Ovary (tissue), 3 donors: ENCODE measurements at regions not wholly inside any gene's neighbourhood (a gene's known extent, or its start where the extent isn't known, plus 50 kb on each side); places are given as distances from the start of the nearest gene placed in this dataset.

ENCODE experiments used
- CTCF ChIP-seq, 3 donors: fragments of 450-650 bp in 2 of 3; fragments of 200-600 bp in 1 of 3; IDR thresholded peaks; one replicate each; pipeline versions ENCODE4 v1.5.1 to v1.8.0; 2016 to 2022; ENCODE audit warnings: antibody characterized with exemption in 3 of 3, mild to moderate bottlenecking in 1 of 3
- POLR2A ChIP-seq: fragments of 450-650 bp; IDR thresholded peaks from one replicate; pipeline ENCODE4 v1.6.1; 2017; ENCODE audit warnings: antibody characterized with exemption, mild to moderate bottlenecking, moderate library complexity
- donor health status: DM: no; HTN: no; CAD: no.

GRCh38 chr11:16412525-16413172 lies 56.3 kb upstream of the SOX6 start:
- TF ChIP-seq POLR2A (no peak), CTCF (IDR thresholded peaks at IDR 0.05) (no peak)
